GM12874 (cell line): ENCODE measurements at regions not wholly inside any gene's neighbourhood (a gene's known extent, or its start where the extent isn't known, plus 50 kb on each side); places are given as distances from the start of the nearest gene placed in this dataset.
A peak's percentile ranks its signal among the peaks of the same experiment; 100 is the strongest.

Source experiments
- CTCF ChIP-seq: IDR thresholded peaks from 2 replicates; pipeline ENCODE4 v1.5.1; 2011; ENCODE audit warnings: low read depth, mild to moderate bottlenecking, control low read depth, low read length, moderate library complexity; ENCODE audit not compliant: insufficient read depth

DNA sequence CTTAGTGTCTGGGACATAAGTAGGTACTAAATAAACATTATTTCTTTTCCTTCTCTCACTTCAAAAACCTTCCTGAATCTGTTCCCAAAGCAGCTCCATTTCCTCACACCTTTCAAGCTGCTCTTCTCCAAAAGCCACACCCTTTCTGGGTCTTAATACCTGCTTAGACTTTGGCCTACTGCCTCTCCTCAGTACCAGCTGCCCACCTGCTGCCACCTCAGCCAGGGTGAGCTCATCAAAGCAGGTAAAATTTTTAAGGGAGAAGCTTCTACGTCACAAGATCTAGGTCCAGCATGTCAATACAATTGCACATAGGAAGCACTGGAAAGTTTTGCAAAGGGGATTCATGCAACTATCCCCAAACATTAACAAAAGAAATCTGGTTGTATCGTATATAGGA lies 108.4 kb downstream of the RPL27A start:
- TF ChIP-seq CTCF = no peak

DNA sequence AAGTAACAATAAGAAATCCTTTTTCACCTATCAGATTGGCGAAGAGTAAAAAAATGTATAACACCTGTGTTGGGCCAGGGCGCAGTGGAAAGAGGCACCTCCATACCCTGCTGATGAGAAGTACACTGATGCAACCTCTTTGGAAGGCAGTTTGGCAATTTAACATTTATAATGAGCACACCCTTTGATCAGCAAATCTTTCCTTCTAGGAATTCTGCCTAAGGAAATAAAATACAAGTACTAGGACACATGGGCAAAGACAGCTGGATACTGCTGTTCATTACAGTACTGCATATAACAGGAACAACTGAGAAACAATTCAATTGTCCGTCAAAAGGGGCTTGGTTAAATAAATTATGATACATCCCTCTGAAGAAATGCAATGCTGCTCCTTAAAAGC lies 110.1 kb downstream of the RPL27A start:
- TF ChIP-seq CTCF = no peak

GRCh38 chr11:8793114-8793777 lies 110.7 kb downstream of the RPL27A start:
- TF ChIP-seq CTCF = no peak

- no peak for TF ChIP-seq CTCF
Measured at GRCh38 chr11:8794126-8794525, 111.5 kb downstream of the RPL27A start.

- TF ChIP-seq CTCF = peak; percentile 22; the same call in 1 of the 2 replicates
Measured at GRCh38 chr11:8794677-8795103, 112.1 kb downstream of the RPL27A start.

DNA sequence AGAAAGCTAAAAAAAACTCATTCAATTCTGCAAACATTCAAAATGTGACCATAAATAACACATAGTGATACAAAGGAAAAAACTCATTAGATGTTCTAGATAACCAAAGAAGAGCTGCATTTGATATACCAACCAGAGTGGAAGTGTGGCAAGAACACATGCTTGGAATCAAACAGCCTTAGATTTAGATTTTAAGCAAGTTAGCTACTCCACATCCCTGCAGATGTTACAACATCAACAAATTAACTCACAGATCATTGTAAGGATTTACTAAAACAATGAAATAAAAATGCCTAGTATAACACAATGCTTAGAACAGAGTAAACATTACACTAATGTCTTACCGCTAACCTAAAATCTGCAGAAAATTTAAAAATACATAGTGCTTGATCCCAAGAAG lies 114.0 kb upstream of the AKIP1 start:
- TF ChIP-seq CTCF = no peak

DNA sequence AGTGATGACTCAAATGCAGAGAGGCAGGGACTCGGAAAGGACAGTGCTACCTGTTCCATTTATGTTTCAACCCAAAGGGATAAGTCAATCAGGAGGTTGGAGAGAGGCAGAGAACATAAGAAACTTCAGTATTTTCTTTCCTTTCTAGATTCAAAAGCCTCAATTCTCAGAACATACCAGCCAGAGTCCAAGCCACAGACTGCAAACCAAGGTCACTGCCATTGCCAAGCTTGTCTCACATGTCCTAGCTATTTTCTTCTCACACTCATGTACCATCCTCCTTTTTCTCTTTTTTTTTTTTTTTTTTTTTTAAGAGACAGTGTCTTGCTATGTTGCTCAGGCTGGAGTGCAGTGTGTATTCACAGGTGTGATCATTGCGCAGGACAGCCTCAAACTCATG lies 111.7 kb upstream of the AKIP1 start:
- no peak for TF ChIP-seq CTCF
